GM19328 (cell line): ENCODE measurements at regions not wholly inside any gene's neighbourhood (a gene's known extent, or its start where the extent isn't known, plus 50 kb on each side); places are given as distances from the start of the nearest gene placed in this dataset.

Source experiments
- ATAC-seq: cut with Tn5 transposase; IDR thresholded peaks from one replicate; pipeline ENCODE4 v1.9.1; 2021; ENCODE audit warnings: mild to moderate bottlenecking, moderate library complexity; ENCODE audit not compliant: unreplicated experiment

DNA sequence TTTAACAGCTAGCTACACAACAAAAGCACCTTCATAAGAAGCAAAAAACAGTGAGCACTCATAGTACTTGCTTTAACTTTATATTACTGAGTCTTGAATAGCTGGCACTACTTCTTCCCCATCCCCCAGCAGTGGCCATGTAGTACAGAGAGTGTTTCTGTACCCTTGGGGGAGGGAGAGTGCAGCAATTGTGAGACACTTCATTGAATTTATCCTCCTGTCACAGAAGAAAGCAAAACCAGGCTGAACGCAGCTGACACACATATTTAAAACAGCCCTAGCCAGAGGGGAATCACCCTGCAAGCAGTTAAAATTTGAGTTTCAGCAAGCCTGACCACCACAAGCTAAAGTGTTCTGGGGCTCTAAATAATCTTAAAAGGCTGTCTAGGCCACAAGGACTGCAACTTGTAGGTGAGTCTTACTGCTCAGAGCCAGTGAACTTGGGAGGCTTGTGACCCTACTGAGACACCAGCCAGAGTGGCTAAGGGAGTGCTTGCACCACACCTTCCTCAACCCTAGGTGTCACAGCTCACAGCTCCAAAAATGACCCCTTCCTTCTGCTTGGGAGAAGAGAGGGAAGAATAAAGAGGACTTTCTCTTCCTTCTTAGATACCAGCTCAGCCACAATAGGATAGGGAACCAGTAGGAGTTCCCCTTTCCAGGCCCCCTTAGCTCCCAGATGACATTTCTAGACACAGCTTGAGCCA, 97.7 kb upstream of the MEOX2 start:
- ATAC-seq: no peak

DNA sequence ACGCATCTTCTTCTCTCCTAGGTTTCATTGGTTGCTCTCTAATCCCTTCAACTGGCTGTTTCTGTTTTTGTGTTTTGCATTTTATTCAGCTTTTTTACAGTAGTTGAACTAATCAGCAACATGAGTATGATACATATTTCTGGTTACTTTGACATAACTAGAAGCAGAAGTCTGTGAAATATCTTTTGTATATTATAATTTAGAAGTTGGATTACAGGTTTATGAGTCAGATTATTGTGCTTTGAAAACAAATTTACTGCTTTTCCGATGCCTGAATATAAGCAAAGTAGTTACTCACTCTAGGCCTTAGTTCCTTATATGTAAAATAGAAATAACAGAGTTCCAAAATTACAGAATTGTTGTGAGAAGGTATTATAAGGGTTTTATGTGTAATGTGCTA, 96.2 kb upstream of the MEOX2 start:
- no peak for ATAC-seq

- no peak for ATAC-seq
These were observed 95.5 kb upstream of the MEOX2 start for GRCh38 chr7:15781944-15782343.

DNA sequence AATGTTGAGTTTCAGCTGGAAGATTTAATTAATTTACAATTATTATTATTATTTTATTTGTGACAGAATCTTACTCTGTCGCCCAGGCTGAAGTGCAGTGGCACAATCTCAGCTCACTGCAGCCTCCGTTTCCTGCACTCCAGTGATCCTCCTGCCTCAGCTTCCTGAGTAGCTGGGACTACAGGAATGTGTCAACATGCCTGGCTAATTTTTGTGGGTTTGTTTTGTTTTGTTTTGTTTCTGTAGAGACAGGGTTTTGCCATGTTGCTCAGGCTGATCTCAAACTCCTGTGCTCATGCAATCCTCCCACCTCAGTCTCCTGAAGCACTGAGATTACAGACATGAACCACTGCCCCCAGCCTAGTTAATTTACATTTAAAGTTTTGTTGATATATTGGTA, 93.8 kb upstream of the MEOX2 start:
- no peak for ATAC-seq

DNA sequence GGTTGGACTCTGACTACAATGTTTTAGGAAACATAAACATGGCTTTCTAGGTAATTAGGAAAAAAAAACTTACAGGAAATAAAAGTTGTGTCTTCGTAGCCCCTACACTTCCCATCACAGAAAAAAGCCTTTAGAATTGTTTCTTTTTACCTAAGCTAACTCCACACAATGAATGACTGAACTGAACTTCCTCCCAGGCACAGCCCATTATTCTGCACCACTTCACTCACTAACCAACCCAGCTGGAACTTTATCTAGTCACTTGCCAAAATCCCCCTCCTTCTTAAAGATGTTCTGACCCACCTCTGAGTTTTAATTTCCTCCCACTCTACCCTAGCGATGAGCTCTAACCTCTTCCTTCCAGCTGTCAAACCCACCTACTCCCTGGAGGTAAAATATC, 91.7 kb upstream of the MEOX2 start:
- ATAC-seq: no peak

DNA sequence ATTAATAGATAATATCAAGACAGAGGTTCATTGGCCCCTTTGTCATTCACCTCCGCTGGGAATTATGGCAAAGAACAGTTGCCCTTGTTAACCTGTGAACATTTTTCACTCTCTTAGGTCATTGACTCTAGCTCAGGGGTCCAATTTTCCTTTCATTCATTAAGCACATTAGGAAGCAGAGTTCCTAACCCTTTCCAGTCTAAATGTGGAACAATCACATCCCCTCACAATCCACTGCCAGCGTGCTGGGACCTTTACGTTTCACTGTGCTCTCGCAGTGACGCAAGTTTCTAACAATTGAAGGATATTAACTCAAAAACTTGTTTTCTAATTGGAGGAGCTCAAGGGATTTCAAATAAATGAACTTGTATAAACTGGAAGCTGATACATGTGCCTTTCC, 79.3 kb upstream of the MEOX2 start:
- ATAC-seq: no peak

DNA sequence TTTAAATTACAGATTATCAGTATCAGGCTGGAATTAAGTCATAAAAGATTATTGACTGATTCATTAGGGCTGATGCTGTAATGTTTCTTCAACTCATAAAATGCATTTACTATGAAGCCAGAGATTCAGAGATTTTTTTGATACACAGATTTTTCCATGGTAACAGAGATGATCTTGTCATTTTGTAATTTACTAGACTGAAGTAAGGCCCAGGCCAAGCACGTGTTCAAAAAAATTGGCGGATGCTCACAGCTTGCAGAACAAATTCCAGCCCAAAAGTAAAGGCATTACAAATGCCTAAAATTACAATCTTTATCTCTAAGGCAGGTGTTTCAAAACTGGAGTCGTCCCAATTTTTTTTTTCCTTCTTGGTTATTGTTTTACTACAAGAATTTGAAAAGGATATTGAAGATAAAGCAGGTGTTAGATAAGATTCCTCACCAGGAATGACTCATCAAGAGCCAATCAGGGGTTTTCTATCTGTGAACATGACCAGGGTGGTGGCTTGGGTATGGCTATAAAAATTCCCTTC, 78.4 kb upstream of the MEOX2 start:
- no peak for ATAC-seq

- no peak for ATAC-seq
These were observed 77.5 kb upstream of the MEOX2 start for GRCh38 chr7:15764010-15764409.

- no peak for ATAC-seq
These were observed 70.8 kb upstream of the MEOX2 start for GRCh38 chr7:15757041-15758000.

DNA sequence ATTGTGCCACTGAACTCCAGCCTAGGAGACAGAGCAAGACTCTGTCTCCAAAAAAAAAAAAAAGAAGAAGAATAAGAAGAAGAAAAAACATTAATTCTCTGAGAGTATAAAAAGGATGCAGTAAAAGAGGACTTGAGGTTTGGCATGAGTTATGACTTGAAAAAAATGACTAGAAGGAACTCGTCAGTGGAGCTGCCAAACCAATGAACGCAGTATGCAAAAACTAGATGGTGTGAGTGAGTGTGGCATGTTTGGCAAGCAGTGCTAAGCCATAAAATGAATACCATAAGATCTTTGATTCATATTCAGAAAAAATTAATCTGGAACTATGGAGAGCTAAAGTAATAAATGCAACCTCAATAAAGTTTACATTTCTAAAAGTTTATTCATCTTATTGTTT, 68.6 kb upstream of the MEOX2 start:
- no peak for ATAC-seq

GRCh38 chr7:15753887-15754579, 67.5 kb upstream of the MEOX2 start:
- no peak for ATAC-seq

GRCh38 chr7:15752377-15752776, 65.9 kb upstream of the MEOX2 start:
- ATAC-seq: no peak

DNA sequence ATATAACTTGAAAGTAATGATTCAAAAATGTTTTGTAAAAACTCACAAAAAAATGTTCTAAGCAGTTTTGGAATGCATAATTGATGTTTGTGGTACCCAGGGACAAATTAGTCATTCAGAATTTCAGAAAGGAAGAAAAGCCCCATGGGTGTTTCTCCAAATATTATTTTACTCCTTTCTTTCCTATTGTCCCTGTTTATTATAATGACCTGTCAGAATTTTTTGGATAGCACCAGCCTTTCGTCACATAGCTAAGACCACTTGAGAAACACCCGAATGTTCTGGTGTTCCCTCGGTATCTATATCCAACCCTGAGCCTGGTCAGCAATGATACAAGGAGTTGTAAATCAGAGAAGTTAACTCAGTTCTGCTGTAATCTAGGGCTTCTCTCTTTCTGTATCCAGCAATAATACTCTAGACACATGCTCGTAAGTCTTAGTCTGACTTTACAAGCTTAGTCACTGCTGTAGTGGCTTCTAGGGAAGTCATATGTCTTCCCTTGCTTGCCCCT, 64.8 kb upstream of the MEOX2 start:
- no peak for ATAC-seq

DNA sequence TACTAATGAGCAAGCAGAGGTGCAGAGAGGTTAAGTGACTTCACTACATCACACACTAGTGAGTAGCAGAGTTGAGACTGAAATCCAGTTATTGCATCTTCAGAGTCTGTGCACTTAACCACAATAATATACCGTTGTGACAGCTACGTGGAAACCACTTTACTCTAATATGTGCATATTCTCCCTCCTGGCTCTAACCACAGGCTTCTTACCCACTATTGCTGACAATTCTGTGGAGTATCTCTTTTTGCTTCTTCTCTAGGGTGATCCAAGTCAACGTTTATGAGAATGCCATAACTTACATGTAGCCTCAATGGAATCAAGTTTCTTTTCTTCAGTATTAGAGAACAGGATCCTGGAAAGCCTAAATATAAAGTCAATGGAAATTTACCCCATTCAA, 64.2 kb upstream of the MEOX2 start:
- no peak for ATAC-seq

- ATAC-seq: no peak
These were observed 63.1 kb upstream of the MEOX2 start for GRCh38 chr7:15749631-15750030.

GRCh38 chr7:15747712-15748111, 61.2 kb upstream of the MEOX2 start:
- ATAC-seq: no peak

GRCh38 chr7:15747301-15747700, 60.8 kb upstream of the MEOX2 start:
- no peak for ATAC-seq

GRCh38 chr7:15743926-15744480, 57.5 kb upstream of the MEOX2 start:
- ATAC-seq: no peak

GRCh38 chr7:15737601-15738000, 51.1 kb upstream of the MEOX2 start:
- no peak for ATAC-seq
